ENCODE measurements at regions not wholly inside any gene's neighbourhood (a gene's known extent, or its start where the extent isn't known, plus 50 kb on each side); places are given as distances from the start of the nearest gene placed in this dataset.

DNA sequence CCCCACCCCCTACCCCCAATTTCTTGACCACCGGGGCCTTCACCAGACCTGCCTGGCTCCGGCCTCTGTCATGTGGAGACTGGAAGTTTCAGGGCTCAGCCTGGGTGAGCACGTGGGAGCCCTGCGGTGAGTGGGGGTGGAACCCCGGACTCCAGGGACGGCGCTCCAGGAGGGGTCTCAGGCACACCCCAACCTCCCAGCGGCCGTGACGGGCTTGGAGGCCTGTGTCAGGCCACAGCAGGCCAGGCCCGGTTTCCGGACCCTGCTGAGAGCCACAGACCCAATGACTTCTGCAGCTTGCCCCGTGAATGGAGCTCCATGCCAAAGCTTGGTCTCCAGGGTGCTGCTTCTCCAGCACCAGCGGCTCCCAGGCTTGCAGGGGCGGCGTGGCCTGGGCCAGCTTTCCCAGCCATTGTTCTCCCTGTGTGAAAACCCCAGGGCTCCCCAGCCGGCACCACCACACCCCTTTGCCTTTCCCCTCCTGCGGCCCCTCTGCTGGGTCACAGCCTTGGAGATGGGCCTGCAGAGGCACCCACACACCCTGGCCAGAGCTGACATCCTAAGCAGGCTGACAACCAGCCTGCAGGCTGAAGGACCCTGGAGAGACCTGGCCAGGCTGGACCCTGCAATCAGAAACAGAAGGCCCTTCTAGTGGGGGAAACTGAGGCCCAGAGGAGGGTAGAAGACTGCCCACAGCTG is 186.2 kb upstream of the C14orf180 start:
- Histone ChIP-seq H3K9ac (ENCODE audit: low read length) (no peak overlapping the region), H3K9me3 (ENCODE audit: low read length) (no peaks in the 10 kb centered on the region), H3K4me2 (ENCODE audit: low read length) (no peak overlapping the region), H3F3A (ENCODE audit: insufficient read depth, low read length, poor library complexity, severe bottlenecking) (no peaks in the 10 kb centered on the region), H3K36me3 (ENCODE audit: insufficient read depth, low read length) (no peaks in the 10 kb centered on the region), H3K27me3 (ENCODE audit: insufficient read depth, low read depth, low read length) (no peaks in the 10 kb centered on the region), H3K9me2 (ENCODE audit: insufficient read depth, low read length) (no peaks in the 10 kb centered on the region), H3K79me2 (replicated peaks; ENCODE audit: insufficient read depth, low read length) (no peaks in the 10 kb centered on the region), H3K4me3 (ENCODE audit: low read length) (no peak overlapping the region), H3K27ac (ENCODE audit: low read length) (no peak overlapping the region), H4K20me1 (ENCODE audit: insufficient read depth) (no peaks in the 10 kb centered on the region), H2AFZ (ENCODE audit: low read depth, low read length) (no peak overlapping the region)
- no peak for TF ChIP-seq REST (IDR thresholded peaks at IDR 0.05; ENCODE audit: borderline replicate concordance)
- no peak for TF ChIP-seq SMC3 (conservative IDR thresholded peaks at IDR 0.05; ENCODE audit: poor library complexity)

GRCh38 chr14:104393898-104394381 is 185.6 kb upstream of the C14orf180 start:
- Histone ChIP-seq H4K20me1 (ENCODE audit: insufficient read depth) (no peaks in the 10 kb centered on the region), H3K27ac (ENCODE audit: low read length) (no peak overlapping the region), H3K4me2 (ENCODE audit: low read length) (no peak overlapping the region), H3F3A (ENCODE audit: insufficient read depth, low read length, poor library complexity, severe bottlenecking) (no peaks in the 10 kb centered on the region), H3K9me3 (ENCODE audit: low read length) (no peaks in the 10 kb centered on the region), H3K79me2 (replicated peaks; ENCODE audit: insufficient read depth, low read length) (no peaks in the 10 kb centered on the region), H3K4me3 (ENCODE audit: low read length) (no peak overlapping the region), H3K27me3 (ENCODE audit: insufficient read depth, low read depth, low read length) (no peaks in the 10 kb centered on the region), H3K9ac (ENCODE audit: low read length) (no peak overlapping the region), H2AFZ (ENCODE audit: low read depth, low read length) (no peak overlapping the region), H3K9me2 (ENCODE audit: insufficient read depth, low read length) (no peaks in the 10 kb centered on the region), H3K36me3 (ENCODE audit: insufficient read depth, low read length) (no peaks in the 10 kb centered on the region)
- TF ChIP-seq MXI1 (conservative IDR thresholded peaks at IDR 0.05; ENCODE audit: poor library complexity, severe bottlenecking) (no peak), REST (IDR thresholded peaks at IDR 0.05; ENCODE audit: borderline replicate concordance) (no peak), EP300 (conservative IDR thresholded peaks at IDR 0.05; ENCODE audit: poor library complexity, severe bottlenecking) (no peak), SMC3 (conservative IDR thresholded peaks at IDR 0.05; ENCODE audit: poor library complexity) (no peak), POLR2AphosphoS5 (IDR thresholded peaks at IDR 0.05) (no peak), RAD21 (conservative IDR thresholded peaks at IDR 0.05) (no peak), TAF1 (IDR thresholded peaks at IDR 0.05; ENCODE audit: low read depth) (no peak), EZH2 (IDR thresholded peaks at IDR 0.05; ENCODE audit: borderline replicate concordance, insufficient read depth, low read length, poor library complexity, severe bottlenecking) (no peak)
- TF ChIP-seq, protein P1, sequence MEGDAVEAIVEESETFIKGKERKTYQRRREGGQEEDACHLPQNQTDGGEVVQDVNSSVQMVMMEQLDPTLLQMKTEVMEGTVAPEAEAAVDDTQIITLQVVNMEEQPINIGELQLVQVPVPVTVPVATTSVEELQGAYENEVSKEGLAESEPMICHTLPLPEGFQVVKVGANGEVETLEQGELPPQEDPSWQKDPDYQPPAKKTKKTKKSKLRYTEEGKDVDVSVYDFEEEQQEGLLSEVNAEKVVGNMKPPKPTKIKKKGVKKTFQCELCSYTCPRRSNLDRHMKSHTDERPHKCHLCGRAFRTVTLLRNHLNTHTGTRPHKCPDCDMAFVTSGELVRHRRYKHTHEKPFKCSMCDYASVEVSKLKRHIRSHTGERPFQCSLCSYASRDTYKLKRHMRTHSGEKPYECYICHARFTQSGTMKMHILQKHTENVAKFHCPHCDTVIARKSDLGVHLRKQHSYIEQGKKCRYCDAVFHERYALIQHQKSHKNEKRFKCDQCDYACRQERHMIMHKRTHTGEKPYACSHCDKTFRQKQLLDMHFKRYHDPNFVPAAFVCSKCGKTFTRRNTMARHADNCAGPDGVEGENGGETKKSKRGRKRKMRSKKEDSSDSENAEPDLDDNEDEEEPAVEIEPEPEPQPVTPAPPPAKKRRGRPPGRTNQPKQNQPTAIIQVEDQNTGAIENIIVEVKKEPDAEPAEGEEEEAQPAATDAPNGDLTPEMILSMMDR (IDR thresholded peaks at IDR 0.05; ENCODE audit: poor library complexity, severe bottlenecking), result no peak
